IPS-NIHi7 (cell line): ENCODE measurements at regions not wholly inside any gene's neighbourhood (a gene's known extent, or its start where the extent isn't known, plus 50 kb on each side); places are given as distances from the start of the nearest gene placed in this dataset.
A peak's percentile ranks its signal among the peaks of the same experiment; 100 is the strongest.

ENCODE experiments used
- DNase-seq: peaks from one replicate; pipeline ENCODE4 v3.0.0; 2012; ENCODE audit warnings: mixed read lengths; ENCODE audit errors: extremely low spot score

DNA sequence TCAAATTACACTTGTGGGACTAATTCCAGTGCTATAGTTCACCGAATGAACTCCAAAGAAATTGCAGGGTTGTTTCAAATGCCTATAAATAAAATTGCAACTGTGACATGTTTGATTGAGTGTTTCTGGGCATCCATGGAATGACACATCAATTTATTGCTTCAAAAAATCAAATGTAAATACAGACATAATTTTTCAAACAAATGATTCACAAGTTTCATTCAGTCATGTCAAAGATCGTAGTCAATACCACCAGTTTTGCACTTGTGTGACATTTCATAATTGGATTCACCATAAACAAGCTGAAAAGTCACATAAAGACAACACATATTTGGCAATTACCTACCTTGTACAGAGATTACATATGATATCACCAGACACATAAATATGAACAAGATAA, 350.8 kb downstream of the CDH2 start:
- DNase-seq = no peak

DNA sequence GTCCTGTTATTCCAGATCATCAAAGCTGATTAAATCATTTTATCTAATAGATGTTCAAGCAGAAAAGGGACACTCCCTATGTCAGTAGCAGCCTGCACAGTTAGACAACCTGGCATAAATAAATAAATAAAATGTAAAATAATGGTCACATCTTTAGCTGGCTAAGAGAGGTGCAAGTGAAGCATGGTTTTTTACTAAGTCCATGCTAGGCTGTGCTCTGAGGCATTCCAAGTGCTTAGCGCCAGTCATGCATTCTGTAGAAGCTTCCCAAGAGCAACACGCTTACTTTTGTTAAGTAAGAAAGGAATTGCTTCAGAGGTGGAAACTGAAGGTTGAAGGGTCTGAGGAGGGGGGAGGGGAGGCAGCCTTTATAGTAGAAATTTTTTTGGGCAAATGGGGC, 351.2 kb downstream of the CDH2 start:
- no peak for DNase-seq

GRCh38 chr18:27824841-27825681, 351.9 kb downstream of the CDH2 start:
- peak; percentile 14 for DNase-seq

- DNase-seq = no peak
These were observed 352.7 kb downstream of the CDH2 start for GRCh38 chr18:27824275-27824674.

- DNase-seq = no peak
These were observed 353.9 kb downstream of the CDH2 start for GRCh38 chr18:27823053-27823452.

GRCh38 chr18:27808683-27809082, 368.2 kb downstream of the CDH2 start:
- no peak for DNase-seq

- no peak for DNase-seq
These were observed 373.0 kb downstream of the CDH2 start for GRCh38 chr18:27803957-27804356.

GRCh38 chr18:27797484-27797883, 379.4 kb downstream of the CDH2 start:
- DNase-seq = no peak

DNA sequence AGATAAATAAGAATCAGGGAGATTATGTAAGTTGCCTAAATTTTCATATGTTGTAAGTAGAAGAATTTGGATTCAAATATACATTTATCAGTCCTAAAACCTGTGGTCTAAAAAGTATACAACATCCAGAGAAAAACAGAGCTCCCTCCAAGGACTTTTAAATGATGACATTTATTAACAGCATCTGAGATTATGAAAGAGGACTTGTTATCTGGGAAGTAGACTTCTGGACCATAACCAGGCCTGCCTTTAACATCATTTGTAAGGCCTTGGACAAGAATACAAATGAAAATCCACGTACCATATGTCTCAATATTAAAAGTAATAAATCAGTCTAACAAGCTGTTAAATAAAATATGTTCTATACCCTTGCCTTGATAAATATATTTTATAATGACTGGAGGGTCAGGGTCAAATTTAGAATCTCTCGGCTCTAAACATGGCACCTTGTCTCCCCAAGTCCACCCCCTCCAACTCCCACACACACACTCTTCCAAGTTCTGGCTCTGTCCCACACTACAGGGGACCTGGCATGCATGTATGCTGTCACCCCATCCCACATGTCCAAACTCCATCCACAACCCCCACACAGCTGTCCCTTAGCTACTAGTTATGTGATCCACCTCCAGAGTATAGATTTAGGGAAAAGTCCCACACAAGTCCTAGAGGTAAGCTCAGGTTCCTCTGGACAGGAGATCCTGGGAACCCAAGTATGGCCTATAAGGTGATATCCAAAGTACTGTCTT, 382.6 kb downstream of the CDH2 start:
- DNase-seq = no peak

DNA sequence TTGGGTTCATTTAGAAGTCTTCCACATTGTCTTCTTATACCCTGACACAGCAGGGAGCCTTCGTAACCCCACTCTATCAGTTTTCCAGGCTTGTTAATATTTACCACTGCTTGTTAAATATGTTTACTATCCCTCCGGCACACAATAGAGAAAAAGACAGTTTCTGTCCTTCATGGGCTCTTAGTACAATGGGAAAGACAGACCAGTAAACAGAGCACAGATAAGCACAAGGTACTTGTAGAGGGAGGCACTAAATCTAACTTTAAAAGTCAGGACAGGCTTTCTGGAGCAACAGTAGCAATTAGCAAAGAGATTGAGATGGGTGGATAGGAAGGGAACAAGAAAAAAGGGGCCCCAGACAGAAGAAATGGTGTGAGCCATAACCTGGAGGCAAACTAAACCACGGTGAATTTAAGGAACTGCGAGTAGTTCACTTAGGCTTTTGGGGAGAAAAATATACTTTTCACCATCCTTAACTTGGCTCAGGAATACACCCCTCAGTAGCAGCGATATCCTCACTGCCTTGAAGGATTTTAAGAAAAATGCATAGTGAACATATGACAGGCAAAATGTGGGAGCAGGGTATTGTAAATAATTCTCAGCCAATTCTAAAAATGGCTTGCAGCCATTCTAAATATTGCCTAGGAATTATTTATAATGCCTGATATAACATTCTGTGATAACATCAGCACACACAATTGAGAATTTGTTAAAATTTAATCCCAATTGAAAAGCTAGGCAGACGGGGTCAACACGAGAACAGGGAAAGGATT, 383.7 kb downstream of the CDH2 start:
- no peak for DNase-seq

- DNase-seq = no peak
These were observed 387.5 kb downstream of the CDH2 start for GRCh38 chr18:27789406-27789805.

DNA sequence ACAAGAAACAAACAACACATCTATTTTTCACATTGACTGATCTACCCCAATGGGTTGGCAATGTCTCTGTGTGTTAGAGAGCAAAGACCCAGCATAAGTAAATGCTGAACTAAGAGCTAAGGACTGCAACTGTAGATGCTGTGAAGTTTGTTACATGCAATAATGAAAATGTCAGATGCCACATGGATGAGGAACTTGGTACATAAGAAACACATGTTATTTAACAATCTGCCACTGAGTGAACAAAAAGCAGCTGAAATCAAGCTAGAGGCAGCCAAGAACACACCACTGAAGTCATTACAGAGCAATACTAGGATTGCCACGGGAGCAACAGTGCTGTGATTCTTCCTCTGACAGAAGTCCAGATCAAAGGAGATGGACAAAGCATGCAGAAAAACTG, 389.4 kb downstream of the CDH2 start:
- DNase-seq = no peak

DNA sequence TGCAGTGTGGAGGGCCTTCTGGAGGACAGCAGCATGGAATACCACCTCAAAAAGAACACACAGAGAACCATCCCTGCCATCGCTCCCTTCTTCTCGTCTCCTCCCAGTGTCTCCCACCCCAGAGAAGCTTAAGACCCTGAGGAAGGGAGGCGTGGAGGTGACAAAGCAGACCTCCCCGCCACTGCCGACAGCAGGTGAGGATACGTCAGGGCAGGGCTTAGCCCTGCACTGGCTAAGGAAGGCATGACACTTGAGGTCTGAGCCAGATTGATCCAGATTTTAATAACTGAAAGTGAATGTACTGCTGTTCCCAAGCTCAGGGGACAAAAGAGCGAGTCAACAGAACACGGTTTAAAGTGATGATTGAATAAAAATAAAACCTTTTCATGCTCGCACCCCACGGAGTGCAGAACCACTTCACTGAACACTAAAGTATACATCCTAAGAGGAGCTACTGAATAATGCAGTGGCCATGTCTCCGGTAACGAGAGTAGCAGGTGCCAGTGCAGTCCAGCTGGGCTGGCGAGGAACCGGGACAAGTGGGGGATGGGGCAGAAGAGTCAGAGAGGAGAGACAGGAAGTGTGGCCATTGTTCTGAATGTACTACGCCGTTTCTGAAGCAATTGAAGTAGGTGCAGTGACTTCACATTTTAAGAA, 391.0 kb downstream of the CDH2 start:
- DNase-seq = no peak

- DNase-seq = no peak
These were observed 396.7 kb downstream of the CDH2 start for GRCh38 chr18:27780061-27780745.

GRCh38 chr18:27778925-27779324, 398.0 kb downstream of the CDH2 start:
- no peak for DNase-seq

DNA sequence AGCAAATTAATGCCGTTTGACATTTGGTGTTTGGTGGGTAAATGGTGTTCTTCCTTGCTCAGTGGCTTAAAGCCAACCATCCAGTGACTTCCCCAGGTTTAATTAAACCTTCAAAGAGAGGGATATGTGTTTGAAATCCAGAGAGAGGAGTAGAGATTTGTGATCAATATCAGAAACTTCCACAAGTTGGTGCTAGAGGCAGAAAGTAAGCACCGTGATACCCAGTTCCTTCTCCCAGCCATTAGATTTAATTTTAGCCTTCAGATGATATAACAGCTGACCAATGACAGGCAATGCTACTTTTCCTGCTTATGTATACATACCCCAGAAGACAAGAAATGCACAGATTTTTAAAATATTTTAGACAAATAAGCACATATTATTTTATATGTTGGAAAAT, 398.5 kb downstream of the CDH2 start:
- DNase-seq = peak; percentile 38

DNA sequence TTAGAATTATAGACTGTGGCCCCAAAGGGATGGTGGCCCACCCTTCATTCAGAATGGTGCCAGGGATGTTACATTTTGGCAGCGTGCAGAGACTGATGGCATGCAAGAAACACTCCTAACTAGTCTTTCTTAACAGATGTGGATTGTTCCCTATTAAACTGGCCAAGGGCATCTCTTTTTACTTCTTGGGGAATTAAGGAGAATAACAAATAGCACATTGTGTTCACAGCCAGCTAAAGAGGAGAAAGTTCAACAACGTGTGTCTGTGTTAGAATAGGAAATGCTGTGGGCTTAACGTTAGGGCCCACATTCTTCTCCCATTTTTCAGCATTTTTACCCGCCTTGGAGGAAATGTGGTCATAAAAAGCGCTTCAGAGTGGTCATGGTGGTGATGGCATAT, 404.8 kb downstream of the CDH2 start:
- DNase-seq = no peak

DNA sequence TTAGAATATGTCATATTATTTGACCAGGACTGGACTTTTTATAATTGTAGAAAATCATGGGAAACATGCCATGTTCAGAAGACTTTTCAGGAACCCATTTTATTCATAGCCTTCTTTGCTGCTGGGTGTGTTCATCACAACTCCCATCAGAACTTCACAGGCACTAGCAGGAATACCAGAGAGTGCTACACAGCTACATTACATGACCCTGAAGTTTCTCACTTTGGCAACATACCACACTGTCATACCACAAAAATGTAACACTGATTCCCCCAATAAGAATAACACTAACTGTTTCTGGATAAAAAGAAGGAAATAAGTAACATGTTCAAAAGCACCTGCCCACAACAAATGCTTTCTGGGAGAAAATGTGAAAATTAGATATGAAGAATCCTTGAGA, 405.4 kb downstream of the CDH2 start:
- DNase-seq = no peak

DNA sequence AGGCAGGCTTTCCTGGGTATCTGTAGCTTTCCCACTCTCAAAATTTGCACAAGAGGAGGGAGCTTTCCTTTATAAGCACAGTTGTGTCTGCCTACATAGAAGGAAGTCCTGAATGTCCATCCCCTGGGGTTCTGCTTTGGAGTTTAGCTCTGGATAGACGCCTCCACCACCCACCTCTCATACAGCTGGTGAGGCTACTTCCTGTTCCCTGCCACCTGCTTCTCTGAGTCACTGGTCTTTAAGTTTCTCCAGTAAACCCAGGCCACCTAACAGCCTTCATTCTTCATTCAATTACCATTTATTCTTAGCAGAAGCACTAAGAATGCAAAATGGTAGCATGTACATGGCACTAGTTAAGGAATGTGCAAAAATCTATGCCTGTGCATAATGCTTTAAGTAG, 407.8 kb downstream of the CDH2 start:
- DNase-seq = no peak

- no peak for DNase-seq
These were observed 413.0 kb downstream of the CDH2 start for GRCh38 chr18:27763936-27764335.

- DNase-seq = no peak
These were observed 413.6 kb downstream of the CDH2 start for GRCh38 chr18:27763341-27763740.
